Endothelial cell of umbilical vein (primary cell): ENCODE measurements at regions not wholly inside any gene's neighbourhood (a gene's known extent, or its start where the extent isn't known, plus 50 kb on each side); places are given as distances from the start of the nearest gene placed in this dataset.

ENCODE experiments used
- CTCF ChIP-seq, 2 donors: IDR thresholded peaks; 1 replicate in 1 of 2; 2 replicates in 1 of 2; pipeline ENCODE4 v1.5.1; 2011; ENCODE audit warnings: low read length in 2 of 2, mild to moderate bottlenecking in 2 of 2, moderate library complexity in 2 of 2, control low read depth in 1 of 2, inconsistent platforms in 1 of 2, low read depth in 1 of 2; ENCODE audit not compliant: insufficient read depth in 1 of 2; ENCODE audit errors: extremely low read depth in 1 of 2
- EZH2 ChIP-seq: IDR thresholded peaks from 2 replicates; pipeline ENCODE4 v1.6.1; 2012; ENCODE audit warnings: borderline replicate concordance, low read depth, mild to moderate bottlenecking, moderate library complexity, low read length, inconsistent platforms; ENCODE audit not compliant: severe bottlenecking
- GATA2 ChIP-seq: IDR thresholded peaks from 2 replicates; pipeline ENCODE4 v1.7.0; 2011; ENCODE audit warnings: low read depth, mild to moderate bottlenecking, moderate library complexity, mixed read lengths, low read length; ENCODE audit not compliant: insufficient read length, insufficient read depth
- POLR2AphosphoS5 ChIP-seq: IDR thresholded peaks from 2 replicates; pipeline ENCODE4 v1.6.1; 2012; ENCODE audit warnings: low read depth, mild to moderate bottlenecking, control low read depth, low read length, moderate library complexity; ENCODE audit not compliant: insufficient read depth

- TF ChIP-seq CTCF (IDR thresholded peaks at IDR 0.05; ENCODE audit: extremely low read depth in 1 of 2, insufficient read depth in 1 of 2, low read depth in 1 of 2, low read length in 2 of 2) (no peak), GATA2 (no peak), POLR2AphosphoS5 (no peak), EZH2 (no peak)
Observed at GRCh38 chrX:42021058-42021457, 97.7 kb upstream of the CASK start.
